HG03095 (cell line): ENCODE measurements at regions not wholly inside any gene's neighbourhood (a gene's known extent, or its start where the extent isn't known, plus 50 kb on each side); places are given as distances from the start of the nearest gene placed in this dataset.

Source experiments
- ATAC-seq: cut with Tn5 transposase; IDR thresholded peaks from one replicate; pipeline ENCODE4 v1.9.1; 2021; ENCODE audit warnings: moderate library complexity; ENCODE audit not compliant: unreplicated experiment

- no peak for ATAC-seq
These were observed 145.5 kb upstream of the POU5F2 start for GRCh38 chr5:93886917-93887361.

- ATAC-seq, result no peak
These were observed 144.9 kb upstream of the POU5F2 start for GRCh38 chr5:93886098-93886806.

- no peak for ATAC-seq
These were observed 142.9 kb upstream of the POU5F2 start for GRCh38 chr5:93884254-93884653.

- ATAC-seq, result no peak
These were observed 142.1 kb upstream of the POU5F2 start for GRCh38 chr5:93883459-93883858.

- no peak for ATAC-seq
These were observed 134.3 kb upstream of the POU5F2 start for GRCh38 chr5:93875693-93876092.

GRCh38 chr5:93874491-93874890, 133.1 kb upstream of the POU5F2 start:
- ATAC-seq, result peak; percentile 52

GRCh38 chr5:93874080-93874479, 132.7 kb upstream of the POU5F2 start:
- peak; percentile 67 for ATAC-seq

GRCh38 chr5:93873211-93873736, 131.9 kb upstream of the POU5F2 start:
- ATAC-seq, result no peak

- no peak for ATAC-seq
These were observed 129.2 kb upstream of the POU5F2 start for GRCh38 chr5:93870649-93871048.

GRCh38 chr5:93868851-93869250, 127.5 kb upstream of the POU5F2 start:
- no peak for ATAC-seq

GRCh38 chr5:93850311-93850710, 108.9 kb upstream of the POU5F2 start:
- no peak for ATAC-seq

- no peak for ATAC-seq
These were observed 104.0 kb upstream of the POU5F2 start for GRCh38 chr5:93845376-93845775.

- no peak for ATAC-seq
These were observed 90.0 kb upstream of the POU5F2 start for GRCh38 chr5:93831449-93831848.

GRCh38 chr5:93830893-93831292, 89.5 kb upstream of the POU5F2 start:
- ATAC-seq, result no peak

GRCh38 chr5:93829346-93829745, 87.9 kb upstream of the POU5F2 start:
- ATAC-seq, result no peak

GRCh38 chr5:93821891-93822415, 80.6 kb upstream of the POU5F2 start:
- ATAC-seq, result no peak

GRCh38 chr5:93819668-93820067, 78.3 kb upstream of the POU5F2 start:
- no peak for ATAC-seq

GRCh38 chr5:93810780-93811179, 69.4 kb upstream of the POU5F2 start:
- ATAC-seq, result no peak

- no peak for ATAC-seq
These were observed 68.0 kb upstream of the POU5F2 start for GRCh38 chr5:93809430-93809829.

GRCh38 chr5:93807846-93808245, 66.4 kb upstream of the POU5F2 start:
- no peak for ATAC-seq

GRCh38 chr5:93805616-93806379, 64.4 kb upstream of the POU5F2 start:
- no peak for ATAC-seq
